Suprapubic skin (tissue), 4 donors: ENCODE measurements at regions not wholly inside any gene's neighbourhood (a gene's known extent, or its start where the extent isn't known, plus 50 kb on each side); places are given as distances from the start of the nearest gene placed in this dataset.
"Not testable (repeated sequence)": the region's sequence is repeated elsewhere in the genome, so short reads cannot be mapped to it uniquely, and the experiment has no call there.

Experiments used
- DNase-seq, 2 donors: peaks; one replicate each; pipeline ENCODE4 v3.0.0-alpha.2; 2019; ENCODE audit warnings: low spot score in 2 of 2
- H3K27ac ChIP-seq: fragments of 200-600 bp; sonication (generic); one replicate; pipeline ENCODE4 v1.5.1; 2019
- H3K27me3 ChIP-seq: fragments of 200-600 bp; sonication (generic); one replicate; pipeline ENCODE4 v1.5.1; 2019
- H3K36me3 ChIP-seq: fragments of 200-600 bp; sonication (generic); one replicate; pipeline ENCODE4 v1.5.1; 2019
- H3K4me1 ChIP-seq: fragments of 200-600 bp; sonication (generic); one replicate; pipeline ENCODE4 v1.5.1; 2019
- H3K4me3 ChIP-seq: fragments of 200-600 bp; sonication (generic); one replicate; pipeline ENCODE4 v1.5.1; 2019; ENCODE audit warnings: mild to moderate bottlenecking
- H3K9me3 ChIP-seq: fragments of 200-600 bp; sonication (generic); one replicate; pipeline ENCODE4 v1.5.1; 2019
- CTCF ChIP-seq, 2 donors: fragments of 200-600 bp in 1 of 2; fragments of 450-650 bp in 1 of 2; sonication (generic) in 1 of 2; IDR thresholded peaks; one replicate each; pipeline ENCODE4 v1.5.1; 2016 to 2019; ENCODE audit warnings: antibody characterized with exemption in 2 of 2, mild to moderate bottlenecking in 1 of 2, moderate library complexity in 1 of 2
- EP300 ChIP-seq: sonication (generic); formaldehyde crosslinking; IDR thresholded peaks from one replicate; pipeline ENCODE4 v1.6.1; 2017; ENCODE audit warnings: antibody characterized with exemption
- POLR2A ChIP-seq, 2 donors: fragments of 450-650 bp; IDR thresholded peaks; one replicate each; pipeline ENCODE4 v1.6.1; 2017; ENCODE audit warnings: antibody characterized with exemption in 2 of 2, mild to moderate bottlenecking in 2 of 2, moderate library complexity in 2 of 2
- POLR2AphosphoS5 ChIP-seq, 3 donors: sonication (generic); formaldehyde crosslinking; IDR thresholded peaks; one replicate each; pipeline ENCODE4 v1.6.1; 2017; ENCODE audit warnings: antibody characterized with exemption in 3 of 3
- WGBS: methylation state at CpG from one replicate; pipeline ENCODE4 v1.1.5; 2018; 5-methylcytosine and 5-hydroxymethylcytosine counted together

DNA sequence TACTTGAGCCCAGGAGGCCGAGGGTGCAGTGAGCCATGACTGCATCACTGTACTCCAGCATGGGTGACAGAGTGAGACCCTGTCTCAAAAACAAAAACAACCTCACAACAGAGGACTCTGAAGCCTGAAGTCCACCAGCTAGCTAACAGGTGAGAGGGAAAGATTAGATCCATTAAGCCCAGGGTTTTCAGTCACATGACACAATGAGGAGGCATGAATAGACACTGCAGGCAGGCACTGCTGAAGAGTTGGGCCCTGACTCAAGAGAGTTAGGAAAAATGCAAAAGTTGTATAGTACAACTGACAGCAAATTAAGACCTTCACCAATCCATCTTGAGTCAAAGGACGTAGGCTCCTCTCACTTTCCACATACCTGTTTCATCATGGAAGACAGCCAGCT is 64.9 kb downstream of the IARS1 start:
- no peak for TF ChIP-seq EP300
- no peak for TF ChIP-seq POLR2AphosphoS5 (IDR thresholded peaks at IDR 0.05)
- no peak for TF ChIP-seq CTCF (IDR thresholded peaks at IDR 0.05)
- no peak for TF ChIP-seq POLR2A (IDR thresholded peaks at IDR 0.05)
- Histone ChIP-seq H3K4me1 (no peaks in the 10 kb centered on the region), H3K4me3 (no peak overlapping the region), H3K27me3 (no peaks in the 10 kb centered on the region), H3K9me3 (no peaks in the 10 kb centered on the region), H3K36me3 (peaks cover 45% of the 10 kb centered on the region), H3K27ac (no peak overlapping the region)
- DNase-seq: no peak
- WGBS: 92% methylated on average over 2 of the region's 2 CpGs

- no peak overlapping the region for H3K27ac ChIP-seq
- TF ChIP-seq EP300: no peak
- no peak for TF ChIP-seq POLR2AphosphoS5 (IDR thresholded peaks at IDR 0.05)
- no peak for TF ChIP-seq POLR2A (IDR thresholded peaks at IDR 0.05)
- no peak for TF ChIP-seq CTCF (IDR thresholded peaks at IDR 0.05)
- H3K36me3 ChIP-seq: peaks cover 72% of the 10 kb centered on the region
- 93% methylated on average over 4 of the region's 4 CpGs for WGBS
- DNase-seq: no peak
- H3K9me3 ChIP-seq: no peaks in the 10 kb centered on the region
- no peaks in the 10 kb centered on the region for H3K27me3 ChIP-seq
- no peak overlapping the region for H3K4me3 ChIP-seq
- H3K4me1 ChIP-seq: no peaks in the 10 kb centered on the region
Measured at GRCh38 chr9:92224177-92224576, 69.3 kb downstream of the IARS1 start.

- no peak for TF ChIP-seq CTCF (IDR thresholded peaks at IDR 0.05)
- no peak for TF ChIP-seq POLR2A (IDR thresholded peaks at IDR 0.05)
- TF ChIP-seq POLR2AphosphoS5 (IDR thresholded peaks at IDR 0.05): no peak
- TF ChIP-seq EP300: no peak
- Histone ChIP-seq H3K27ac (no peak overlapping the region), H3K9me3 (no peaks in the 10 kb centered on the region), H3K4me1 (no peaks in the 10 kb centered on the region), H3K36me3 (peaks cover 69% of the 10 kb centered on the region), H3K27me3 (no peaks in the 10 kb centered on the region), H3K4me3 (no peak overlapping the region)
- 68% methylated on average over 2 of the region's 2 CpGs for WGBS
- no peak for DNase-seq
Measured at GRCh38 chr9:92223758-92224157, 69.7 kb downstream of the IARS1 start.

GRCh38 chr9:92208693-92209524 is 84.6 kb downstream of the IARS1 start:
- H3K4me1 ChIP-seq: no peaks in the 10 kb centered on the region
- no peaks in the 10 kb centered on the region for H3K27me3 ChIP-seq
- 87% methylated on average over 7 of the region's 7 CpGs for WGBS
- no peak overlapping the region for H3K27ac ChIP-seq
- peaks cover 52% of the 10 kb centered on the region for H3K36me3 ChIP-seq
- no peak for DNase-seq
- H3K4me3 ChIP-seq: no peak overlapping the region
- TF ChIP-seq EP300 (no peak), CTCF (IDR thresholded peaks at IDR 0.05) (no peak), POLR2A (IDR thresholded peaks at IDR 0.05) (no peak), POLR2AphosphoS5 (IDR thresholded peaks at IDR 0.05) (no peak)
- H3K9me3 ChIP-seq: no peaks in the 10 kb centered on the region

- WGBS: 100% methylated on average over 1 of the region's 1 CpG
- H3K36me3 ChIP-seq: peaks cover 32% of the 10 kb centered on the region
- no peaks in the 10 kb centered on the region for H3K4me1 ChIP-seq
- no peak overlapping the region for H3K4me3 ChIP-seq
- DNase-seq: no peak
- no peak overlapping the region for H3K27ac ChIP-seq
- no peaks in the 10 kb centered on the region for H3K27me3 ChIP-seq
- no peak for TF ChIP-seq POLR2A (IDR thresholded peaks at IDR 0.05)
- no peak for TF ChIP-seq CTCF (IDR thresholded peaks at IDR 0.05)
- no peak for TF ChIP-seq POLR2AphosphoS5 (IDR thresholded peaks at IDR 0.05)
- TF ChIP-seq EP300: no peak
- no peaks in the 10 kb centered on the region for H3K9me3 ChIP-seq
Measured at GRCh38 chr9:92206488-92206887, 87.0 kb downstream of the IARS1 start.

DNA sequence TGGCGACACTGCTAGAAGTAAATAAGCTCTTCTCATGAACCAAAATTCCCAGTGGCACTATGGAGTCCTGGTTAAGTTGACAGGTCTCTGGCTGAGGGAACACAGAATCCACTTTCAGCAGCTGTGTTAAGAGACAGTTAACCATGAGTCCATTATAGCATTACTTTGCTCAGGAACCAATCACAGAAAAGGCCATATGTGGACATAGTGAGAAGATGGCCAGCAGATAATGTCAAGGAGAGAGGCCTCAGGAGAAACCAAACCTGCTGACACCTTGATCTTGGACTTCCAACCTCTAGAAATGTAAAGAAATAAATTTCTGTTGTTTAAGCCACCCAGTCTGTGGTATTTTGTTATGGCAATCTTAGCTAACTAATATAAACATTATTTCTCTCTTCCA is 88.7 kb upstream of the SPTLC1 start:
- 100% methylated on average over 1 of the region's 1 CpG for WGBS
- not testable (repeated sequence) for H3K27me3 ChIP-seq, H3K9me3 ChIP-seq, H3K4me1 ChIP-seq, H3K27ac ChIP-seq, H3K36me3 ChIP-seq, H3K4me3 ChIP-seq, DNase-seq

- not testable (repeated sequence) for H3K4me3 ChIP-seq, H3K27me3 ChIP-seq, H3K9me3 ChIP-seq, H3K27ac ChIP-seq, H3K36me3 ChIP-seq, DNase-seq, H3K4me1 ChIP-seq
Measured at GRCh38 chr9:92198237-92198636, 83.0 kb upstream of the SPTLC1 start.
